ENCODE measurements at regions not wholly inside any gene's neighbourhood (a gene's known extent, or its start where the extent isn't known, plus 50 kb on each side); places are given as distances from the start of the nearest gene placed in this dataset.

DNA sequence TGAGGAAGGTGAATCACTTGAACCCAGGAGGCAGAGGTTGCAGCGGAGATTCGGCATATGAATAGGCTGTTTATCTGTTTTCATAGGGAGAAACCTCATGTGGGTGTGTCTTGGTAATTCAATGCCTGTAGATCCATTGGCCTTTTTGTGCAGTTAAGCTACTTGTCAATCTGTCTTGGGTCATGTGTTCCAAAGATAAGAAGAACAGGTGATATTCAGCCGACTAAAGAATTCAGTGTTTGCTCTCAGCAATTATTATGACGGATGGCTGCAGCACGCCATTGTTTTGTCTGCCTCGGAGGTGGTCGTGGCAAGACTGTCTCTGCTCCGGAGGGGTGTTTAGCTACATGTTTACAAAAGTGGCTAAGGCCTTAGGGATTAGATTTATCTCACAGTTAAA, 573.0 kb upstream of the PCDH9 start:
- no peak for DNase-seq (ENCODE audit: low spot score)

DNA sequence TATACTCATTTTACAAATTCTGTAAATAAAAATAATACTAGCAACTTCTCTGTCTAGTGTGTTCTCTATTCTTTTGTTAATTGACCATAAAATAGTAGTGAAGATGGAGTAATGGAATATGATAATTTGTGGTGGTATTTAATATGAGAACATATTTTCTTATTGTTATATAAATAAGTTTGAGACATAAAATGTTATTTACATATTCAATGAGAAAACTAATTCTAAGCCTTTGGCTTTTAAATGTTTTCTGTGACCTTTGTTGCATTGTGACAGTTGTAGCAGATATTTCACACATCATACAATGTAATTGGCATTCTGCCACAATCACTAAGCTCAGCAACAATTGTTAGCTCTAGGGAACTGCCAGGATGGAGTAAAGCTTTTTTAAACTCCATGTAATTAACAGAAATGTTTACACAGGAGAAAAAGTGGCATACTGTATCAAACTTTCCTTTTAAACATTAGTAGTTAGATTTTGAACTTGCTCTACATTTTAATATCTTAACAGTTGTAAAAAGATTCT, 562.1 kb upstream of the PCDH9 start:
- no peak for DNase-seq (ENCODE audit: low spot score)

DNA sequence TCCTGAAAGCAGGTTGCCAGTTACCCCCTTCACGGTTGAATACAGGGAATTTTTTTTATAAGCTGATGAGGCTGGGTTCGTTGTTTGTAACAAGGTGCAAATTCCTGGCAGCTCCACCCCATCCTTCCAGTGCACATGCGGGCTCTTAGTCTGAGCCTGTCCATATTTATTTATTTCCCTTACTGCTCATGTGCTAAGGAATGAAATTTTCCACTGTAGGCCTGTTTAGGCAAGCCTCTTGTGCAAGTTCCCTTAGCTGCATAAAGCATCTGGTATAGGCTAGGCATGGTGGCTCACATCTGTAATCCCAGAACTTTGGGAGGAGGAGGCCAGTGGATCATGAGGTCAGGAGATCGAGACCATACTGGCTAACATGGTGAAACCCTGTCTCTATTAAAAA, 560.9 kb upstream of the PCDH9 start:
- no peak for DNase-seq (ENCODE audit: low spot score)

DNA sequence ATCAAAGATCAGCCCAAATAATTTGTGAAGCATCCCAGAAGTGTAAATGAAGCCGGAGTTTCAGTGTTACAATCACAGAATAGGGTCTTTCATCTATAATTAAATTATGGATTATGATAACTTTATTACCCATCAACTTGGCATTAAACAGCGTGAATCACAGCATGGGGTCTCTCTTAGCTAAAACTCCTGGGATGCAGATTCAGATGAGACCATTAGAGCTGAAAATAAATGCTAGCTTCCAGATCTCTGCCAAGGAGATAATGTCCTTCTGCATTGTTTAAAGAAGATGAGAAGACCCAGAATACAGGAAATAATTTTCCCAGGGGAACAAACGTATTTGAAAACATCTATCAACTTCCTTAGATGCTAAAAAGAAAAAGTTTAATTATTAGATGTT, 546.0 kb upstream of the PCDH9 start:
- DNase-seq (ENCODE audit: low spot score) = no peak

DNA sequence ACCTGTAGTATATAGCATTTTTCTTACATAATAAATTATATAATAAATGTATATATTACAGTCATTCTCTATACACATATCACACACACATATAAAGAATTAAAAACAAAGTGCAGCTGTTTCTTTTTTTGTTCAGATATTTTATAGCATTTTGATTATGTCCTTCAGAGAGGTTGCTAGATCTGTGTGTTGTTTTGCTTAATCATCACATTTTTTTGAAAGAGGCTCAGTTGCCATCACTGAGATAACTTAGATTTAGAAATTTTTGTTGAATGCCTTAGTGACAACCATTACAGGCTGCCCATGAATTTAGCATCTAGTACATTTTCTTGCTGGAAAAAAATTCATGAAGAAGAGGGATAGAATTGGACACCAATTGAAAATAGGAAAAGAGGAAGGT, 545.2 kb upstream of the PCDH9 start:
- no peak for DNase-seq (ENCODE audit: low spot score)

DNA sequence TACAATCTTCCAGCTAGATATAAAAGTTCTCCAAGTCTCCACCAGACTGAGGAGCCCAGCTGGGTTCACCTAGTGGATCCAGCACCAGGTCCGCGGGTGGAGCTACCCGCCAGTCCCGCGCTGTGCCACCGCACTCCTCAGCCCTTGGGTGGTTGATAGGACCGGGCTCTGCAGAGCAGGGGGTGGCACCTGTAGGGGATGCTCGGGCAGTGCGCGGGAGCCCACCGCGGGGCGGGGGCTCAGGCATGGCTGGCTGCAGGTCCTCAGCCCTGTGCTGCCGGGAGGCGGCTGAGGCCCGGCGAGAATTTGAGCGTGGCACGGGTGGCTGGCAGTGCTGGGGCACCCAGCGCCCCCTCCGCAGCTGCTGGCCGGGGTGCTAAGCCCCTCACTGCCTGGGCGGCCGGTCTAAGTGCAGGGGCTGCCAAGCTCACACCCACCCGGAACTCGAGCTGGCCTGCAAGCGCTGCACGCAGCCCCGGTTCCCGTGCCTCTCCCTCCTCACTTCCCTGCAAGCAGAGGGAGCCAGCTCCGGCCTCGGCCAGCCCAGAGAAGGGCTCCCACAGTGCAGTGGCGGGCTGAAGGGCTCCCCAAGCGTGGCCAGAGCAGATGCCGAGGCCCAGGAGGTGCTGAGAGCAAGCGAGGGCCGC, 542.8 kb upstream of the PCDH9 start:
- DNase-seq (ENCODE audit: low spot score) = no peak

DNA sequence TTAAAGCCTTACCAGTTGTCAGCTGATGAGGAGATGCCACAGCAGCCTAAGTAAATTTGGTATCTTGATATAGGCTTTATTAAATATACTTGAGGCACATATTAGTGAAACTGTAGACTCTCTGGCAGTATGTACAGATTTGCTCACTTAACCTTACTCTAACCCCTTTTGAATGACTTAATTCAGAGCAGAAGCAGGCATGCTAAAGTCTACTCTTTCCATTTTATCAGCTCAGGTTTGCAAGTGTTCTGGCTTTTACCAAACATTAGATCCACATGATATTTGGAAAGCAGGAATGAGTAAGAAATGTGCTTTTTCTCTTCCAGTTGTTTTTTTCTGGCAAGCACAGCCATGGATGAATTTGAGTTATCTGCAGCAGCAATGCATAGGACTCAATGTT, 541.0 kb upstream of the PCDH9 start:
- DNase-seq (ENCODE audit: low spot score) = no peak

DNA sequence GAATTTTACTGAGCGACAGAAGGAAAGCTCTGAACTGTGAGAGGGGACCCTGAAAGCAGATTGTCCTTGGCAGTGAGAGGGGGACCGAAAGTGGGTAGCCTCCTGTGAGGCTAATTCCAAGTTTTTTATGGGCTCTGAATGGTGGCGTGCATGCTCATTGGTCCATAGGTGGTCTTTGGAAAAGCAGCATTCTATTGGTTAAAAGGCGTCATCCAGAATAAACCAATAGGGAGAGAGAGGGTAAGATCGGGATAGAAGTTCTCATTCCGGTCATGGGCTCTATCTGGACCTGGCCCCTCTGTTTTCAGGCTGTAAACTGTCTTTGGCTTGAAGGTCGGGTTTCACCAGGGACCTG, 539.8 kb upstream of the PCDH9 start:
- DNase-seq (ENCODE audit: low spot score) = no peak

DNA sequence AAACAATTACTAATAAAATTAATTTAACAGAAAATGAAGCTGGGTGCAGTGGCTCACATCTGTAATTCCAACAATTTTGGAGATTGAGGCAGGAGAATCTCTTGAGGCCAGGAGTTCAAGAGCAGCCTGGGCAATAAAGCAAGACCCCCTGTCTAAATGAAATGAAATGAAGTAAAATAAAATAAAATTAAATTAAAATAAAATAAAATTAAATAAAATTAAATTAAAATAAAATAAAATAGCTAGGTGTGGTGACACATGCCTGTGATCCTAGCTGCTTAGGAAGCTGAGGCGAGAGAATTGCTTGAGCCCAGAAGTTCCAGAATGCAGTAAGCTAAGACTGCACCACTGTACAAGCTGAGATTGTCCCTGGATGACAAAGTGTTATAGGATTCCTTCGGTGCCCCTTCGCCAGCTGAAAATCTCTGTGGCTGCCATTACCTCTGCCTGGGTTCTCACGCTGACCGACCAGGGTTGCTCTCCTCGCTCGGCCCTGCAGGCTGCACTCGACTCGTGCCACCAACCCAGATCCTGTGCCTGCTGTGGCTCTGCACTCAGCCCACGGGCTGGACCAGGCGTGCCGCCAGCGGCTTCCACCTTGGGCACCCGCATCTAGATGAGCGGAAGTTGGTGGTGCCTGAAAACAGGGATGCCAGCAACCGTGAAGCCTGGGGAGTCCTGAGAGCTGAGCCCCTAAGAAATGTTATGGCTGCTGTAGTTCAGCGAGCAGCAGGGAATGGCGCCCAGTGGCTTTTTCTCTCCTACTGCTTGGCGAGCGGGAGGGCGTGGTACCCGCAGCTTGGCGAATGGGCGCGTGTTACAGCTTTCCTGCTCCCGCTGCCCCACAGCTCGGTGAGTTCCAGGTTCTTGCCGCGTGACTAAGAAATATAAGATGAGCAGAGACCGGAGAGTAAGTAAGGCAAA, 539.2 kb upstream of the PCDH9 start:
- no peak for DNase-seq (ENCODE audit: low spot score)

DNA sequence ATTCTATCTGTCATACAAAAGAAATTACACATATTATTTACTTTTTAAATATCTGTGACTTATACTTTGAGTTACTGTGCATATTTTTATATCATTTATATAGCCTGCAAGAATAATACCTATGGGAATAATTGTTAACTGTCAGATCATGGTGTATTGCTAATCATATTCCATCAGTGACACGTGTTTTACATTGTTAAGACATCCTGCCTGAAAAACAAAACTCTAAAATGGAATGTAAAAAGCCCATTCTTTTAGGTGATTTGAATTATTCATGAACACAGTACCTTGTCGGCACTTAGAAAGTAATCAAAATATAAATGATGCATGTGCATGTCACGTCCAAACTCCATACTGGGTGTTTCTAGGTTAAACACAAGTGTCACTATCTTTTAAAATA, 533.8 kb upstream of the PCDH9 start:
- no peak for DNase-seq (ENCODE audit: low spot score)

DNA sequence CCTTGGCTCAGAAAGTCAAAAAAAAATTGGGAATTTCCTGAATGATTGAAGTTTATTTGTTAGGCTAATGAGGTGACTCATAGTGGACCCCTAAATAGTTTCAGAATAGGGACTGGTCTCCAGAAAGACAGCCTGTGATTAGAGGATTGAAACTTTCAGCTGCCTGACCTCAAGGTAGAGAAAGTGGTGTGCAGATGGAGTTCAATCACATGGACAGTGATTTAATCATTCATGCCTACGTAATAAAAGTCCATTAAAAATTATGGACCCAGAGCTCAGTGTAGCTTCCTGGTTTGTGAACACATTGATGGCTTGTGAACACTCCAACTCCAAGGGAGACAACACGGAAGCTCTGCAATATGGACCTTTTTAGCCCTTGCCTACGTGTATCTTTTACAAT, 533.2 kb upstream of the PCDH9 start:
- no peak for DNase-seq (ENCODE audit: low spot score)

DNA sequence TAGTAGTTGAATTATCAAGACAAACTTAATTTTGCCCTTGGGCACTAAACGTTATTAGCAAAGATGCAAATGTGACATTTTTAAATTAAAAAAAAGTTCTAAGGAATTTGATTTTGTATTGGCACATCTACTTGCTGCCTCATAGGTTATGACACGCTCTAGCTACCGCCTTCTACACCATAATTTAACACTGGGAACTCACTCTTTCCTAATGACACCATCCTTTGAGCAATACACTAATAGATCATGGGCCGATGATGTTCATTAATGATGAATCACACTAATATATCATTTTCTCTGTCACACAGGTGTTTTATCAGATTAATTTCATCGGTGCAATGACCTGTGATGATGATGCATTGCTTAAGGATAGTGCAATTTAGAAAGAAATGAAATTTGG, 528.8 kb upstream of the PCDH9 start:
- no peak for DNase-seq (ENCODE audit: low spot score)

DNA sequence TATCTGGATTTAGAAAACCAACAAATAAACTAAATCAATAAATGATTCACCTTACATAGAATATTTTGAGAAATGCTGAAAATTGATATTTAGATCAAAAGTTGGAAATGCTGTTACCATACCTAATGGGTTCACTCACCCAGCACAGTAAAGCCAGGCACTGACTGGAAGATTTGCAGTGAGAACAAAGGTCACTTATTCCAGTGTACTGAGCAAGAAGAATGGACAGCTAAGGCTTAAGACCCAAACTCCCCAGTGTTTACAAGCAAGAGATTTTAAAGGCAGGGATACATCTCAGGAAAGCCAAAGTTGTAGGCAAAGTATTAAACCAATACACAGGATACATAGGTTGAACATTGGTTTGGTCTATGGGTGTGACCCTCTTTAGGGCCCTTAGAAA, 523.9 kb upstream of the PCDH9 start:
- no peak for DNase-seq (ENCODE audit: low spot score)

DNA sequence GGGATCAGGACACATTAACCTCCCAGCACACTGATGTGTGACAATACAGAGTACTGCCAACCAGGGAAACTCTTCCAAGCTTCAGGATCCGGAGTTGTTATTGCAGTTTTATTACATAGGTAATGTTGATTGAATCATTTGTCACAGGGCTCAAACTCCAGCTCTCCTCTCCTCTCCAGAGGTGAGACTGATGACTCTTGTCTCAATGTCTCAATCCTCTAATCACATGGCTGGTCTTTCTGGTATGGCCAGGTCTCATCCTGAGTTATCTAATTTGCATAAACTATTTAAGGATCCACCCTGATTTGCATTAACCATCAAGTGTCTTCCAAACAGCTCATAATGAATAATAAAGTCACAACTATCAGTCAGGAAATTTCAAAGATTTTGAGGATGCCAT, 522.6 kb upstream of the PCDH9 start:
- no peak for DNase-seq (ENCODE audit: low spot score)

DNA sequence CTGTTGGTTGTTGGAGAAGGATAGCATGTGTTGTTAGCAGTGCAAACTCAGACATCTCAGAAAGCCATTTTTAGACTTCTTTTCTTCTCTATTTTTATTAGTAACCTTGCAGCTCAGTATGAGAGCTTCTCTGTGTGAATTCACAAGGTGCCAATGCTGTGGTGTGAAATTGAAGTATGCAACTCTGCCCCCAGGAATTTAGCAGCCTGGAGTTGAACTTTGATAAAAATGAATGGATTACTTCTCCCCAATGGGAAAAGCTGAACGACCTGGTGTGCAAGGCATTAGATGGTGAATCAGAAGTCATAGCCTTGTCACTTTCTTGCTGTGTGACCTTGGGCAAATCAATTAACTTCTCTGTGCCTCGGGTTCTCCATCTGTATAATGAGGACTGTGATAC, 512.3 kb upstream of the PCDH9 start:
- DNase-seq (ENCODE audit: low spot score) = no peak

DNA sequence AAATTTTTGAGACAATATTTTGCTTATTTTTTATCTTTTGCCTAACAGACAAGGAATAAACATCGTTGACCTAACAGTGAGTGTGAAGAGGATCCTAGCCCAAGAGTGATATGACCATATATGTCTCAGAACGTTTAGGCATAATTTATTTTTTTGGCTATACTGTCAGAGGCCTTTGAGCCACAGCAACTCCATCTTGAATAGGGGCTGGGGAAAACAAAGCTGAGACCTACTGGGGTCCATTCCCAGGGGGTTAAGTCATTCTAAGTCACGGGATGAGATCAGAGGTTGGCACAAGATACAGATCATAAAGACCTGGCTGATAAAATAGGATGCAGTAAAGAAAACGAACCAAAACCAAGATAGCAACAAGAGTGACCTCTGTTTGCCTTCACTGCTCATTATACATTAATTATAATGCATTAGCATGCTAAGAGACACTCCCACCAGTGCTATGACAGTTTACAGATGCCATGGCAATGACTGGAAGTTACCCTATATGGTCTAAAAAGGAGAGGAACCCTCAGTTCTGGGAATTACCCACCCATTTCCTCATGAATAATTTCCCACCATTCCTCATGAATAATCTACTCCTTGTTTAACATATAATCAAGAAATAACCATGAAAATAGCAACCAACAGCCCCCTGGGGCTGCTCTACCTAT, 510.9 kb upstream of the PCDH9 start:
- DNase-seq (ENCODE audit: low spot score) = no peak

DNA sequence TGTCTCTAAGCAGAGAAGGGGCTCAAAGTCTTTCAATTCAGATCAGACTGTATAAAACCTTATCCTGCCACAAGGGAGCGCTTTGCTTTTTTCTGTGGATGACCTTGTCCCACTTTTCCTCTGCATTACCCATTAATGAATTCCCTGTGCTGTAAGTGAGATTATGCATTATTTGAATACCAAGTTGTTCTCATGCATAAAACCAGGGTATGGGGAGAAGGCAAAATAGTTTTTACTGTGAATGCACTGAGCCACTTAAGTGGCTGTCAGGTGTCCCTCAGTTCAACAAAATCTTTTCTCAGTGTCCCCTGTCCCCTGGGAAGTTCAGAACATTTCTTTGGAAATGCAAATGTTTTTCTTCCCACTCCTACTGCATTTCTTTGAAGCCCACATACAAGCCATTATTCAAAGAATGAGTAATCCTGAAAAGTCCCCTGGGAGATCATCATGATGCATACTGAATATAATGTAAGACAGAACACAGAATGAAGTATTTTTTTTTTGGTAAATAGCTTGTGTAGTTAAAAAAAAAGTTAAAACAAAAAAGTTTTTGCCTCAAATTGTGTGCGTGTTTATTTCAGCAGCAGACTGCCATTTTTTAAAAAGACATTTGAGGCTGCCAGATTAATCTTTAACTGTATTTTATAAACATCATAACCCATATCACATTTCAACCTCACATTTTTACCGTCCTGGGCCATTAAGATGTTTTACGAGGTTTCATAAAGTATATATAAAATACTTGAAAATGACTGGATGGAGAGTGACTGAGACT, 506.7 kb upstream of the PCDH9 start:
- DNase-seq (ENCODE audit: low spot score) = no peak

DNA sequence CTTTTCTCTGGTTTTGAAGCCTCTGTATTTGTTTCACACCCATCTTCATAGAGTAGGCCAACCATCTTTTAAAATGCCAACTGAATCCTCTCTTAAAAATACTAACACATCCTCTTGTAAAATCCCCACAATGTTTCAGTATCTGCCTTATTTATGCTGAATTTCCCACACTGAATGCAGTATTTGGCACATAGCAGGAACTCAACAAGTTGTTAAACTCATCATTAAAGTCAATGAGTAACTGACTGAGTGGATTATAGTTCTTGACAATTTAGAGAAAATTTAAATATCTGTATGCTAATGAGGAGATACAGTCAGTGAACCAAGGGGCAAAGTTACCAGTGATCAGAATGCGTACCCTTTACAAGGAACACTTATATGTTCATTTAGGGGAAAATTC, 505.5 kb upstream of the PCDH9 start:
- DNase-seq (ENCODE audit: low spot score) = no peak

DNA sequence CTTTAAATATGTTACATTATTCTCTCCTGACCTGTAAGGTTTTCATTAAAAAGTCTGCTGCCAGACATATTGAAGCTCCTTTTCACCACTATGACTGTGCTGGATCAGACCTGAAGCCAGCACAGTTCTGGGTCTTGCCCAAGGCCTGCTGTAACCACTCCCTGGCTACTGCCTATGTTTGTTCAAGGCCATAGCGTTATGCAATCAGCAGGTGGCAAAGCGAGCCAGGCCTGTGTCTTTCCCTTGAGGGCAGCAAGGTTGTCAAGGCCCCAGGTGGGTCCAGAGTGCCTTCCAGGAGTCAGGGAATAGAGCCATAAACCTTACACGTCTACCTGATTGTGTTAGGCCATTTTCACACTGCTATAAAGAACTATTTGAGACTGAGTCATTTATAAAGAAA, 496.8 kb upstream of the PCDH9 start:
- DNase-seq (ENCODE audit: low spot score) = no peak

DNA sequence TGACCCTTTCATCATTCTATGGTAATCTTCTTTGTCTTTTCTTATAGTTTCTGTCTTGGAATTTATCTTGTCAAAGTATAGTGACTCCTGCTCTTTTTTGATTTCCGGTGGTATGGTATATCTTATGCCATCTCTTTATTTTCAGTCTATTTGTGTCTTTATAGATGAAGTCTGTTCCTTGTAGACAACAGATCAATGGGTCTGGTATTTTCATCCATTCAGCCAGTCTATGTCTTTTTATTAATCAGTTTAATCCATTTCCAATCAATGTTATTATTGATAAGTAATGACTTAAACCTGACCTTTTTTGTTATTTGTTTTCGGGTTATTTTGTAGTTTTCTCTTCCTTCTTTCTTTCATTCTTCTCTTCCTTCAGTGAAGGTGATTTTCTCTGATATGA, 495.9 kb upstream of the PCDH9 start:
- DNase-seq (ENCODE audit: low spot score) = no peak

DNA sequence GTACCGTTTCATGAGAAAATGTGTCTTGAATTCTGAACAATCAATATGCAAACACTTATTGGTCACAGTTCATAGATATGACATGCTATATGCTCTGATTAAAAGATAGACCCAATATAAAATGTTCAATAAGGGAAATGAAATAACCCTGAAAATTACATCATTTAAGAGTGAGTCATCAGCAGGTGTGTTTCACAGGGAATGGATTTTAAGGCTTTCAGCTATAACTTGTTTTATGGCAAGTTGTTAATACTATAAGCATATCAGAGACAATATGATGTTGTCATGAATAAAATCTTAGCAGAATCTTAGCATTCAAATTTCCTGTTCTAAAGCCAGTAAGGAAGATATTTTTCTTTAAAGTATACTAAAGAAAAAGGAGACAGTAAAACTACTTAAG, 483.4 kb upstream of the PCDH9 start:
- no peak for DNase-seq (ENCODE audit: low spot score)

DNA sequence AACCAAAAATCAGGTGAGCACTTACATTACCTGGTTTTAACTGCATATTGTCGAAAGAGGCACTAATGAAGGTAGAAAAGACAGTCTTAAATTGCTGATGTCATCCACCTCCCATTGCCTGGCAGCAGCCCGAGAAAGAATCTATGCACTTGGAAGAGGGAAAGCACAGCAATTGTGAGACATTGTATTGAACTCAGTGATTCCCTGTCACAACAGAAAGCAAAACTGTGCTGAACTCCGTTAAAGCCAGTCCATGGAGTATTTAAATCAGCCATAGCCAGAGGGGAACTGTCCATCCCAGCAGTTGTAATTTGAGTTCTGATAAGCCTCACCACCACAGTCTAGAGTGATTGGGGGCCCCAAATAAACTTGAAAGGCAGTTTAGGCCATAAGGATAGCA, 466.6 kb upstream of the PCDH9 start:
- DNase-seq (ENCODE audit: low spot score) = no peak
